H1 (cell line): ENCODE measurements at regions not wholly inside any gene's neighbourhood (a gene's known extent, or its start where the extent isn't known, plus 50 kb on each side); places are given as distances from the start of the nearest gene placed in this dataset.

Source experiments
- HDAC2 ChIP-seq, 2 experiments: fragments of 300-600 bp in 1 of 2; sonication (generic) in 1 of 2; IDR thresholded peaks; 2 replicates each; pipeline ENCODE4 v1.6.1; 2011 to 2012; ENCODE audit warnings: low read depth in 2 of 2, low read length in 2 of 2, mild to moderate bottlenecking in 2 of 2, moderate library complexity in 2 of 2, borderline replicate concordance in 1 of 2, inconsistent platforms in 1 of 2
- TF ChIP-seq, protein P1 (sequence below): IDR thresholded peaks from 2 replicates; pipeline ENCODE4 v1.6.1; 2012; ENCODE audit warnings: low read length, inconsistent platforms

DNA sequence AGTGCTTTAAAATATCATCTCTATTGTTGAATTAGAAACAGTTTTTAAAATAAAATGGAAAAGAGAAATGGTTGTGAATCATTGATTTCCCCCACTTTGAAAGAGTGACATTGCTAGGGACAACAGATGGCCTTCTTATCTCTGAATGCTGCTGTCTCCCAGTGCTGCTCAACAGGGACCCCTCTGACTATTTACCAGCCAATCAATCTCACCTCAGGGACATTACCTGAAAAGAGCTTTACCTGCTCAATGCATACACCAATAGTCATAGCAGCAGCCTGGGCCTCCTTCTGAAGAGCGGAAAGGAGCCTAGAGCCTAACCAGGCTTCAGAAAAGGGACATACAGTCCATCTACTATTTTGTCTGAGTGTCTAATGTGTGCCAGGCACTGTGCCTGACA, 162.8 kb downstream of the CGGBP1 start (continued):
- TF ChIP-seq, protein P1, sequence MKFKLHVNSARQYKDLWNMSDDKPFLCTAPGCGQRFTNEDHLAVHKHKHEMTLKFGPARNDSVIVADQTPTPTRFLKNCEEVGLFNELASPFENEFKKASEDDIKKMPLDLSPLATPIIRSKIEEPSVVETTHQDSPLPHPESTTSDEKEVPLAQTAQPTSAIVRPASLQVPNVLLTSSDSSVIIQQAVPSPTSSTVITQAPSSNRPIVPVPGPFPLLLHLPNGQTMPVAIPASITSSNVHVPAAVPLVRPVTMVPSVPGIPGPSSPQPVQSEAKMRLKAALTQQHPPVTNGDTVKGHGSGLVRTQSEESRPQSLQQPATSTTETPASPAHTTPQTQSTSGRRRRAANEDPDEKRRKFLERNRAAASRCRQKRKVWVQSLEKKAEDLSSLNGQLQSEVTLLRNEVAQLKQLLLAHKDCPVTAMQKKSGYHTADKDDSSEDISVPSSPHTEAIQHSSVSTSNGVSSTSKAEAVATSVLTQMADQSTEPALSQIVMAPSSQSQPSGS = no peak
- TF ChIP-seq HDAC2 (IDR thresholded peaks at IDR 0.05; ENCODE audit: borderline replicate concordance in 1 of 2, low read depth in 2 of 2, low read length in 2 of 2) = no peak
- TF ChIP-seq, all 59 proteins: peak for 0
